Natural killer cell (primary cell): ENCODE measurements at regions not wholly inside any gene's neighbourhood (a gene's known extent, or its start where the extent isn't known, plus 50 kb on each side); places are given as distances from the start of the nearest gene placed in this dataset.

Experiments
- ATAC-seq, 3 donors: fragments of 150-1000 bp in 2 of 3; fragments of 200-7000 bp in 1 of 3; cut with Tn5 transposase; 1 replicate in 1 of 3; 2 replicates in 2 of 3; pipeline ENCODE4 v1.10.0; 2021; ENCODE audit warnings: mild to moderate bottlenecking in 2 of 3, moderate library complexity in 2 of 3
- DNase-seq, 2 donors: peaks; one replicate each; pipeline versions ENCODE4 v3.0.0 to v3.0.0-alpha.2; 2013 to 2021; ENCODE audit warnings: mixed read lengths in 1 of 2
- H3K27ac ChIP-seq: one replicate; pipeline ENCODE4 v1.5.1; 2013; ENCODE audit warnings: mild to moderate bottlenecking, low read length
- H3K27me3 ChIP-seq: one replicate; pipeline ENCODE4 v1.6.1; 2013; ENCODE audit warnings: low read length; ENCODE audit not compliant: control insufficient read depth, insufficient read depth
- H3K36me3 ChIP-seq: one replicate; pipeline ENCODE4 v1.6.1; 2013; ENCODE audit warnings: low read length; ENCODE audit not compliant: control insufficient read depth, insufficient read depth
- H3K4me1 ChIP-seq: one replicate; pipeline ENCODE4 v1.6.1; 2013; ENCODE audit warnings: low read length; ENCODE audit not compliant: control insufficient read depth, insufficient read depth
- H3K4me3 ChIP-seq: one replicate; pipeline ENCODE4 v1.5.1; 2013; ENCODE audit warnings: low read length
- H3K9me3 ChIP-seq: one replicate; pipeline ENCODE4 v1.6.1; 2013; ENCODE audit warnings: low read length; ENCODE audit not compliant: control insufficient read depth, insufficient read depth
- H3K27ac Mint-ChIP-seq, 2 donors: one replicate each; pipeline ENCODE4 v1.8.0; 2022; ENCODE audit warnings: mild to moderate bottlenecking in 2 of 2, mixed read lengths in 2 of 2, moderate library complexity in 1 of 2
- H3K27me3 Mint-ChIP-seq, 2 donors: one replicate each; pipeline ENCODE4 v1.8.0; 2022; ENCODE audit warnings: low read depth in 2 of 2, mixed read lengths in 2 of 2
- H3K36me3 Mint-ChIP-seq: one replicate; pipeline ENCODE4 v1.8.0; 2022; ENCODE audit warnings: mixed read lengths
- H3K4me1 Mint-ChIP-seq, 2 donors: one replicate each; pipeline ENCODE4 v1.8.0; 2022; ENCODE audit warnings: mixed read lengths in 2 of 2
- H3K4me3 Mint-ChIP-seq: one replicate; pipeline ENCODE4 v1.8.0; 2022; ENCODE audit warnings: mild to moderate bottlenecking, moderate library complexity, mixed read lengths
- H3K9me3 Mint-ChIP-seq, 2 donors: one replicate each; pipeline ENCODE4 v1.8.0; 2022; ENCODE audit warnings: mixed read lengths in 2 of 2
- WGBS: methylation state at CpG from one replicate; pipeline ENCODE4 v1.1.7; 2013; ENCODE audit warnings: missing lambda C conversion rate; ENCODE audit not compliant: insufficient coverage; 5-methylcytosine and 5-hydroxymethylcytosine counted together
- intact Hi-C: fragments of 100-400 bp; cut with micrococcal nuclease; formaldehyde crosslinking; loops from one replicate; pipeline ENCODE4 v1.14.2; 2022
- TF ChIP-seq, protein P1 (sequence below): fragments of 200-600 bp; IDR thresholded peaks from one replicate; pipeline ENCODE4 v1.8.0; 2022; ENCODE audit warnings: antibody characterized with exemption

DNA sequence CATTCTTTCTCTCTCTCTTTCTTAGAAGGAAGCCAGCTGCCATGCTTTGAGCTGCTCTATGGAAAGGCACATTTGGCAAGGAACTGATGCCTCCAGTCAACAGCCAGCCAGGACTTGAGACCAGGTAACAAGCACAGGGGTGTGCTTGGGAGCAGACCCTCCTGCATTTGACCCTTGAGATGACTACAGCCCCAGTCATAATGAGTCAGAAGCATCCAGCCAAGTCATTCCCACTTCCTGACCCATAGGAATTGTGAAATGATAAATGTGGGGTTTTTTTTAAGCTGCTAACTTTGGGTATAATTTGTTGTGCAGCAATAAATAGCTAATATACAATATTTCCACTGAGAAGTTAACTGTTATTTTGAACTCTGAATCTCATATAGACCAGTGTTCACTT is 446.9 kb downstream of the GRXCR1 start:
- Mint-ChIP-seq H3K27me3 (no peaks in the 10 kb centered on the region), H3K9me3 (peaks cover 7 to 24% of the 10 kb centered on the region in 2 donors), H3K27ac (no peak overlapping the region), H3K4me1 (no peaks in the 10 kb centered on the region), H3K4me3 (no peak overlapping the region), H3K36me3 (no peaks in the 10 kb centered on the region)
- Histone ChIP-seq H3K36me3 (no peaks in the 10 kb centered on the region), H3K27ac (no peak overlapping the region), H3K4me3 (no peak overlapping the region), H3K4me1 (no peaks in the 10 kb centered on the region), H3K9me3 (no peaks in the 10 kb centered on the region), H3K27me3 (no peaks in the 10 kb centered on the region)
- ATAC-seq (no peak), DNase-seq (no peak)
- intact Hi-C loops = no loop called here
- TF ChIP-seq, protein P1, sequence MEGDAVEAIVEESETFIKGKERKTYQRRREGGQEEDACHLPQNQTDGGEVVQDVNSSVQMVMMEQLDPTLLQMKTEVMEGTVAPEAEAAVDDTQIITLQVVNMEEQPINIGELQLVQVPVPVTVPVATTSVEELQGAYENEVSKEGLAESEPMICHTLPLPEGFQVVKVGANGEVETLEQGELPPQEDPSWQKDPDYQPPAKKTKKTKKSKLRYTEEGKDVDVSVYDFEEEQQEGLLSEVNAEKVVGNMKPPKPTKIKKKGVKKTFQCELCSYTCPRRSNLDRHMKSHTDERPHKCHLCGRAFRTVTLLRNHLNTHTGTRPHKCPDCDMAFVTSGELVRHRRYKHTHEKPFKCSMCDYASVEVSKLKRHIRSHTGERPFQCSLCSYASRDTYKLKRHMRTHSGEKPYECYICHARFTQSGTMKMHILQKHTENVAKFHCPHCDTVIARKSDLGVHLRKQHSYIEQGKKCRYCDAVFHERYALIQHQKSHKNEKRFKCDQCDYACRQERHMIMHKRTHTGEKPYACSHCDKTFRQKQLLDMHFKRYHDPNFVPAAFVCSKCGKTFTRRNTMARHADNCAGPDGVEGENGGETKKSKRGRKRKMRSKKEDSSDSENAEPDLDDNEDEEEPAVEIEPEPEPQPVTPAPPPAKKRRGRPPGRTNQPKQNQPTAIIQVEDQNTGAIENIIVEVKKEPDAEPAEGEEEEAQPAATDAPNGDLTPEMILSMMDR = no peak

DNA sequence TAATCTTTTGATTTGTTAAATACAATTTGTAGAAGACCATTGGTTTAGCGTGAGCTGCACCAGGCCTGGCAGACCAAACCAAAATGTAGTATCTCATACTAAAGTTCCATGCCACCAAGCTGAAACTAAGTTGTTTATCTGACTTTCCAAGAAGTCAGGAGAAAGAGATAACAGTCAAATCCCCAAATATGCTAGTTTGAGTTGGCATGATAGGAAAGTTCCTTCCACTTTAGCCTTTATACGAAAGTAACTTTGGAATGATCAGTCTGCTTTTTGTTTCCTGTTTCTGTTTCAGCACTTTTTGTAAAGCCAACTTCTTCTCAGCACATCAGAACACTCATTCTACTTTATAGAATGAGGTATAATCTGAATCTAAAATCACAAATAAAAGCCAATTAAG is 449.2 kb downstream of the GRXCR1 start:
- intact Hi-C loops = no loop called here
- H3K27me3 Mint-ChIP-seq = no peaks in the 10 kb centered on the region
- DNase-seq (no peak), ATAC-seq (no peak)
- peaks cover 10 to 29% of the 10 kb centered on the region in 2 donors for H3K9me3 Mint-ChIP-seq
- Histone ChIP-seq H3K9me3 (no peaks in the 10 kb centered on the region), H3K4me3 (no peak overlapping the region), H3K4me1 (no peaks in the 10 kb centered on the region), H3K27ac (no peak overlapping the region), H3K36me3 (no peaks in the 10 kb centered on the region), H3K27me3 (no peaks in the 10 kb centered on the region)
- no peaks in the 10 kb centered on the region for H3K36me3 Mint-ChIP-seq
- H3K4me3 Mint-ChIP-seq = no peak overlapping the region
- TF ChIP-seq, protein P1 = no peak
- WGBS = no CpG with 5 or more reads among the region's 2 CpGs
- no peaks in the 10 kb centered on the region for H3K4me1 Mint-ChIP-seq
- H3K27ac Mint-ChIP-seq = no peak overlapping the region

DNA sequence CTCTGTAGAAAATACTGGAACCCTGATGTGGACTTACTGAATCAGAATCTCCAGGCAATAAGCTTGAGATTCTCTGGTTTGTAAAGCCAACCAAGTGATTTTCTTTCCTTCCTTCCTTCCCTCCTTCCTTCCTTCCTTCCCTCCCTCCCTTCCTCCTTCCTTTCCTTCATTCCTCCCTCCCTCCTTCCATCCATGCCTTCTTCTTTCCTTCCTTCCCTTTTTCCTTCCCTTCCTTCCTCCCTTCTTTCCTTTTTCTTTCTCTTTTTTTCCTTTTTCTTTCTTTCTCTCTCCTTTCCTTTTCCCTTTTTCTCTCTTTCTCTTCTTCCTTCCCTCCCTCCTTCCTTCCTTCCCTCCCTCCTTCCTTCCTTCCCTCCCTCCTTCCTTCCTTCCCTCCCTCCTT is 450.8 kb downstream of the GRXCR1 start:
- no peak for ATAC-seq
- no peak overlapping the region for H3K27ac Mint-ChIP-seq

DNA sequence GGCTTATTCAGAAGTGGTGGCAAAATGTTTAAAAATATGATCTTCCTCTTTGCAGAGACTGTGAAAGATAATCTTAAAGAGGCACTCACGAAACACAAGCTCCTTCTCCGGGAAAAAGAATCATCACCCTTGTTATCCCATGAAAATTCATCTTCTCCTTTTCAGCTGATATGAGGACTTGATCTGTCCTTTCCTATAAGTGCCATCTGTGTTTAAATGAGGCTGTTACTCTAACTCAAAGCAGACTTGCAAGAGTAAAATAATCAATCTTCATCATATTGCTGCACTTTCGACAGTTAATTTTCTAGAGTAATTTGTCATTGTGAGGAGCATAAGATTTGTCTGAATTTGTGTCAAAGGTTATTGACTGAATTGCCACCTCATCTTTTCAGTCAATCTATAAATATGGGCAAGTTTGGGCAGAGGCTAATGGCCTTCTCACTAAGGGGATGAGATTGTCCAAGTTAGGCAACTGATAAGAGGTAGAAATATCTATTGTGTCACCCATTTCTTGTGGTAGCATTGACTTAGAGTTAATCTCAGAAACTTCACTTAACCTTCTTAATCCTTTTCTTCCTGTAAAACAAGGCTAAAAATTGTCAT is 452.9 kb downstream of the GRXCR1 start:
- H3K4me1 ChIP-seq = no peaks in the 10 kb centered on the region
- no peak overlapping the region for H3K27ac ChIP-seq
- Mint-ChIP-seq H3K9me3 (peaks cover 8 to 24% of the 10 kb centered on the region in 2 donors), H3K4me1 (no peaks in the 10 kb centered on the region), H3K27ac (no peak overlapping the region), H3K4me3 (no peak overlapping the region), H3K36me3 (no peaks in the 10 kb centered on the region), H3K27me3 (no peaks in the 10 kb centered on the region)
- WGBS = 100% methylated on average over 2 of the region's 3 CpGs
- no peaks in the 10 kb centered on the region for H3K36me3 ChIP-seq
- ATAC-seq (no peak), DNase-seq (no peak)
- no peaks in the 10 kb centered on the region for H3K27me3 ChIP-seq
- intact Hi-C loops = no loop called here
- no peak overlapping the region for H3K4me3 ChIP-seq
- TF ChIP-seq, protein P1 = no peak
- no peaks in the 10 kb centered on the region for H3K9me3 ChIP-seq

More for the DNA sequence above, 450.8 kb downstream of the GRXCR1 start:
- H3K36me3 ChIP-seq = no peaks in the 10 kb centered on the region
- no peak overlapping the region for H3K27ac ChIP-seq
- H3K9me3 ChIP-seq = no peaks in the 10 kb centered on the region
- Mint-ChIP-seq H3K36me3 (no peaks in the 10 kb centered on the region), H3K9me3 (peaks cover 12 to 33% of the 10 kb centered on the region in 2 donors), H3K4me3 (no peak overlapping the region), H3K27me3 (no peaks in the 10 kb centered on the region), H3K4me1 (no peaks in the 10 kb centered on the region)
- H3K4me1 ChIP-seq = no peaks in the 10 kb centered on the region
- intact Hi-C loops = no loop called here
- H3K27me3 ChIP-seq = no peaks in the 10 kb centered on the region
- TF ChIP-seq, protein P1 = no peak
- no peak for DNase-seq
- no peak overlapping the region for H3K4me3 ChIP-seq
